ENCODE measurements at regions not wholly inside any gene's neighbourhood (a gene's known extent, or its start where the extent isn't known, plus 50 kb on each side); places are given as distances from the start of the nearest gene placed in this dataset.
"Not testable (repeated sequence)": the region's sequence is repeated elsewhere in the genome, so short reads cannot be mapped to it uniquely, and the experiment has no call there.

GRCh38 chr9:10835791-10836463 is 223.1 kb upstream of the PTPRD start:
- DNase-seq (ENCODE audit: low spot score) = no peak

GRCh38 chr9:10843151-10843550 is 230.3 kb upstream of the PTPRD start:
- DNase-seq (ENCODE audit: low spot score) = no peak

- DNase-seq (ENCODE audit: low spot score) = peak; percentile 8
Measured at GRCh38 chr9:10855847-10856246, 243.0 kb upstream of the PTPRD start.

GRCh38 chr9:10858817-10859216 is 246.0 kb upstream of the PTPRD start:
- no peak for DNase-seq (ENCODE audit: low spot score)

- DNase-seq (ENCODE audit: low spot score) = no peak
Measured at GRCh38 chr9:10863476-10863875, 250.7 kb upstream of the PTPRD start.

- DNase-seq (ENCODE audit: low spot score) = no peak
Measured at GRCh38 chr9:10867194-10867593, 254.4 kb upstream of the PTPRD start.

- no peak for DNase-seq (ENCODE audit: low spot score)
Measured at GRCh38 chr9:10869687-10870086, 256.9 kb upstream of the PTPRD start.

- DNase-seq (ENCODE audit: low spot score) = no peak
Measured at GRCh38 chr9:10873999-10874398, 261.2 kb upstream of the PTPRD start.

GRCh38 chr9:10875752-10876151 is 262.9 kb upstream of the PTPRD start:
- no peak for DNase-seq (ENCODE audit: low spot score)

- DNase-seq (ENCODE audit: low spot score) = no peak
Measured at GRCh38 chr9:10876333-10876732, 263.5 kb upstream of the PTPRD start.

- DNase-seq (ENCODE audit: low spot score) = not testable (repeated sequence)
Measured at GRCh38 chr9:10890266-10890665, 277.5 kb upstream of the PTPRD start.

GRCh38 chr9:10899509-10899908 is 286.7 kb upstream of the PTPRD start:
- DNase-seq (ENCODE audit: low spot score) = no peak

- DNase-seq (ENCODE audit: low spot score) = no peak
Measured at GRCh38 chr9:10903969-10904368, 291.2 kb upstream of the PTPRD start.

GRCh38 chr9:10910779-10911178 is 298.0 kb upstream of the PTPRD start:
- no peak for DNase-seq (ENCODE audit: low spot score)

- no peak for DNase-seq (ENCODE audit: low spot score)
Measured at GRCh38 chr9:10911373-10911772, 298.6 kb upstream of the PTPRD start.

- no peak for DNase-seq (ENCODE audit: low spot score)
Measured at GRCh38 chr9:10917001-10917400, 304.2 kb upstream of the PTPRD start.

GRCh38 chr9:10921671-10922070 is 308.9 kb upstream of the PTPRD start:
- no peak for DNase-seq (ENCODE audit: low spot score)

GRCh38 chr9:10925896-10926295 is 313.1 kb upstream of the PTPRD start:
- no peak for DNase-seq (ENCODE audit: low spot score)

GRCh38 chr9:10928372-10928771 is 315.6 kb upstream of the PTPRD start:
- no peak for DNase-seq (ENCODE audit: low spot score)

- no peak for DNase-seq (ENCODE audit: low spot score)
Measured at GRCh38 chr9:10930081-10930480, 317.3 kb upstream of the PTPRD start.

- no peak for DNase-seq (ENCODE audit: low spot score)
Measured at GRCh38 chr9:10946676-10947410, 334.0 kb upstream of the PTPRD start.

GRCh38 chr9:10957878-10958277 is 345.1 kb upstream of the PTPRD start:
- DNase-seq (ENCODE audit: low spot score) = no peak

- DNase-seq (ENCODE audit: low spot score) = no peak
Measured at GRCh38 chr9:10961883-10962282, 349.1 kb upstream of the PTPRD start.

- DNase-seq (ENCODE audit: low spot score) = no peak
Measured at GRCh38 chr9:10983251-10983650, 370.4 kb upstream of the PTPRD start.

All from HuH-7 (cell line).